Ectodermal cell (in vitro differentiated cells): ENCODE measurements at regions not wholly inside any gene's neighbourhood (a gene's known extent, or its start where the extent isn't known, plus 50 kb on each side); places are given as distances from the start of the nearest gene placed in this dataset.

Experiments used
- H3K27ac ChIP-seq: 2 replicates; pipeline ENCODE4 v1.7.0; 2013; ENCODE audit warnings: mild to moderate bottlenecking, low read depth, low read length; ENCODE audit not compliant: insufficient read depth, poor library complexity, severe bottlenecking
- H3K27me3 ChIP-seq: 2 replicates; pipeline ENCODE4 v1.7.0; 2013; ENCODE audit warnings: mild to moderate bottlenecking, low read length; ENCODE audit not compliant: insufficient read depth, control insufficient read depth, poor library complexity, severe bottlenecking
- H3K36me3 ChIP-seq: one replicate; pipeline ENCODE4 v1.7.0; 2013; ENCODE audit warnings: low read length; ENCODE audit not compliant: control insufficient read depth, insufficient read depth
- H3K4me1 ChIP-seq: one replicate; pipeline ENCODE4 v1.7.0; 2013; ENCODE audit warnings: low read length; ENCODE audit not compliant: control insufficient read depth, insufficient read depth
- H3K4me3 ChIP-seq: 2 replicates; pipeline ENCODE4 v1.7.0; 2013; ENCODE audit warnings: low read depth, low read length, control low read depth; ENCODE audit not compliant: insufficient read depth
- H3K9me3 ChIP-seq: 2 replicates; pipeline ENCODE4 v1.7.0; 2013; ENCODE audit warnings: mild to moderate bottlenecking, low read length, moderate library complexity; ENCODE audit not compliant: control insufficient read depth
- WGBS, 2 experiments: methylation state at CpG; one replicate each; pipeline ENCODE4 v1.1.7; 2013; ENCODE audit warnings: missing lambda C conversion rate in 2 of 2; 5-methylcytosine and 5-hydroxymethylcytosine counted together

DNA sequence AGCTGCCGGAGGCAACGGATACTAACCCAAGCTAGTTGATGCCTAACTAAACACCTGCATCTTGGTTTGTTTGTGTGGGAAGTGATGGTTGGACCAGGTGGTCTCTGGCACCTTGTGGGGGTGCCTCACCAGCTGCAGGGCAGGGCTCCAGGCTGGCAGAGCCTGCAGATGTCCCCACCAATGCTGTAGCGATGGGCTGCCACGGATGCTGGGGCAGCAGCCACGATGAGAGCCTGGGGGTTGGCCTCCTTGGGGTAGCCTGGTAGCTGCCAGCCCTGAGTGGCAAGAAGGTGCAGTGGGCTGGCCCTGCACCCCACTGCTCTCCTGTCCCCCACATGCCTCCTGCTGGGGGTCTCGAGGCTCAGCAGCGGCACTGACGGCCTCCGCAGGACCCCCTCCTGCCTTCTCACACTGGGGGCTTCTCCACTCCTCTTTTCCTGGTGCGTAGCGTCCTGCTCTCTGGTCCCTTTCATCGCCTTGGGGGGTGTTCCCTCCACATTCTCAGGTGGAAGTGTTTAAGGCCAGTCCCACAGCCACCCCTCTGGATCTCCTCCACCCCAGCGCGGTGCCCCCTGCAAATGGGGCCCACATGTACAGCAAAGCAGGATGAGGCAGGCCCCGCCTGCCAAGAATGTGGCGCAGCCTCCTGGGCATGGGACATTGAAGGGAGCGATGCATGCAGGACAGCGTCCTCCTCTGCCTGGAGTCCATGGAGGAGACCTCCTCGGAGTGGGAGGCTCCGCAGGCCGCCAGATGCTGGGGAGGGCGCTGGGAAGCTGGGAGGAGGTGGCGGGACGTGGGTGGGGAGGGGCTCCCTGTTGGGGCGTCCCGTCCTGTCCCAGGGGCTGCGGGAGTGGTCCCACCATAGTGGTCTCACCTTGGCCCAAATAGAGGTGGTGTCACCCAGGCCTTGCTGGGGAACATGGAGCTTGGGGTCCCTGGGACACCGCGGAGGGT, 173.1 kb downstream of the ASB1 start:
- WGBS, 2 experiments = 94% methylated on average over 29 of the region's 29 CpGs
- Histone ChIP-seq H3K4me1 (no peaks in the 10 kb centered on the region), H3K27ac (no peak overlapping the region), H3K27me3 (no peaks in the 10 kb centered on the region), H3K36me3 (no peaks in the 10 kb centered on the region), H3K4me3 (no peak overlapping the region), H3K9me3 (no peaks in the 10 kb centered on the region)

DNA sequence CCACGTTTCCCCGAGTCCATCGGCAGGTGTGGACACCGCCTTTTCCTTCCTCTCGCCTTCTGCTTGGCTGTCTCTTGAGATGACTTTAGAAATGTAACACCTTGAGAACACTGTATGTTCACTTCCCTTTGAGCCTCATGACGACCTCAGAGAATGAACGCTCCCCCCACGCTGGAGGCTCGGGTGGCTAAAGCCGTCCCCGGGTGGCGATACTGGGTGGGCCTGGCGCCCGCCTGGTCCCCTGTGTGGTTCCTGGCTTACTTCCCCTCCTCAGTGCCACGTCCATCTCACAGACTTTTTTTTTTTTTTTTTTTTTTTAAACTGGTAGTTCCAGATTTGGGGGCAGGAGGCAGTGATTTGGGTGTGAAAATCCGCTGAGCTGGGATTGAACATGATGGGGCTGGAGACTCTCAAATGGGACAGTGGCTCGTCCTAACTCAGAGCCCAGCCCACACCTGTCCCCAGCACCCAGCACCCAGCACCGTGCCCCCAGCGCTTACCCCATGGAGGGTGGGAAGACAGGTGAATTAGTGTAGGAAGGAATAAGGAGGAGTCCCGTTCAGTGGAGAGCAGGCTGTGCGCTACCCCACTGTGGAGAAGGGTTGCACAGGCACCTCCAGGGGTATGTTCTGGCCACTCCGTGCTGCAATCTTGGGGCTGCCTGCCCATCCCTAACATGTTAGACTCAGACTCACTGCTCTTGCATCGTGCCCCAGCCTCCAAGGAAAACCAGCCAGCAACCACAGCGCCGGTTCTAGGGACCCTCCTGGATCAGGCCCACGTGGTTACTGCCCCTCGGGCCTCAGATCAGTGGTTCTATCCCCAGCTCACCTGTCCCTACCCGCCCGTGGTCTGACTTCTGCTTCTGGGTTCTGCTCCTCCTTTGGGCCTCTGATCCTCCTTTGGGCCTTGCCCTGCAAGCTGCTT, 174.0 kb downstream of the ASB1 start:
- no peaks in the 10 kb centered on the region for H3K4me1 ChIP-seq
- H3K4me3 ChIP-seq = no peak overlapping the region
- no peaks in the 10 kb centered on the region for H3K27me3 ChIP-seq
- no peak overlapping the region for H3K27ac ChIP-seq
- H3K36me3 ChIP-seq = no peaks in the 10 kb centered on the region
- 95% methylated on average over 28 of the region's 29 CpGs for WGBS, 2 experiments
- H3K9me3 ChIP-seq = no peaks in the 10 kb centered on the region

DNA sequence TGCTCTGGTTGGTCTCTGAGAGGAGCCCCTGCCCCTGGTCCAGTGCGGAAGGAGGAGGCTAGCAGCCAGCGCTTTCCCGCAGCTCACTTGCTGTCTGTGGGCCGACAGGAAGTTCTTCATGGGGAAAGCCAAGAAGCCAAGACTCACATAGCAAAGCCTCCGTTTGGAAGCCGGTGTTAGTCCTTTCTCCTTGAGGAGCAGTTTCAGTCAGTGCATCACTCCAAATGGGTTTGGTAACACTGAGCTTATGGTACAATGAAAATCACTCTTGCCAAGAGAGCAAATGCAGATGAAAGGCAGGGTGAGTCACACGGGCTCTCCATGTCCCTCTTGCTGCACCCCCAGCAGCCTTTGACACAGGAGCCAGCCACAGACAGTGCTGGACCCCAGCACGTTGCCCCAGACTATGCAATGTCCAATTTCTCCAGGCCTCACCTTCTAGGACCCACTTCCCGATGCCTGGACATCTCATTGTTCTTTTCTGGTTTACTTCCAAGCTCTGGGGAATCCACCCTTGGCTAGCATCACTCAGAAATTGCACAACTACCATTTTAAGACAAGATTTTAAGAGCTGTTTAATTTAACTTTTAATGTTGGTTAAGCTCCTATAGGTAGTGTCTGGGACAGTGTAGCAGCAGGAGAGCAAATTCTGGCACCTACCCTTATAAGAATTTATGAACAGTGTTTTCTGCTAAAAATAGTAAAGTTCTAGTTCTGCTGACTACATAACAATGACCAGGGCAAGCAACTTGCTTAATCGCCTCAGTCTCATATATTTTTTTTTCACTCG, 174.9 kb downstream of the ASB1 start:
- WGBS, 2 experiments = 90% methylated on average over 11 of the region's 11 CpGs
- no peaks in the 10 kb centered on the region for H3K36me3 ChIP-seq
- no peaks in the 10 kb centered on the region for H3K9me3 ChIP-seq
- no peak overlapping the region for H3K27ac ChIP-seq
- no peak overlapping the region for H3K4me3 ChIP-seq
- no peaks in the 10 kb centered on the region for H3K27me3 ChIP-seq
- H3K4me1 ChIP-seq = no peaks in the 10 kb centered on the region

GRCh38 chr2:238602223-238602960, 175.7 kb downstream of the ASB1 start:
- H3K4me3 ChIP-seq = no peak overlapping the region
- no peaks in the 10 kb centered on the region for H3K9me3 ChIP-seq
- H3K4me1 ChIP-seq = no peaks in the 10 kb centered on the region
- 63 to 72% methylated on average over 5 to 6 of the region's 6 CpGs for WGBS, 2 experiments
- no peaks in the 10 kb centered on the region for H3K36me3 ChIP-seq
- H3K27ac ChIP-seq = no peak overlapping the region
- H3K27me3 ChIP-seq = no peaks in the 10 kb centered on the region

GRCh38 chr2:238603596-238603995, 176.9 kb downstream of the ASB1 start:
- Histone ChIP-seq H3K4me1 (no peaks in the 10 kb centered on the region), H3K36me3 (no peaks in the 10 kb centered on the region), H3K9me3 (no peaks in the 10 kb centered on the region), H3K4me3 (no peak overlapping the region), H3K27me3 (no peaks in the 10 kb centered on the region), H3K27ac (no peak overlapping the region)

DNA sequence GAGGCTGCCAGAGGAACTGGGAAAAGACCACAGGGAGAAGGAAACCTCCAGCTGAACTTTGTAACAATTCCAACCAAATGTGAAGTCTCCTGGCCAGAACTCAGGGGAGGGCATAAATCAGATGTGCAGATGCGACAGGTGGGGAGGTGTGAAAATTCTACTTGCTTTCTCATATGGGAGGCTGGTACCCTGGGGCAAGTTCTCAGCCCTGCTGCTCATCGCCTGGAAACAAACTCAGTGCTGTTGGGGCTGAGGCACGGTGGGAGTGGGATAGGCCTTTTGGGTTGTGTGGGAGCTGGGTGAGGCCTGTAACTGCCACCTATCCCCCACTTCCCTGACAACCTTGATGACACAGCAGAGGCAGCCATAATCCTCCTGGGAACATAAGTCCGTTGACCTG, 179.6 kb downstream of the ASB1 start:
- 91 to 97% methylated on average over 4 of the region's 4 CpGs for WGBS, 2 experiments
- no peaks in the 10 kb centered on the region for H3K27me3 ChIP-seq

GRCh38 chr2:238613610-238614009, 186.9 kb downstream of the ASB1 start:
- Histone ChIP-seq H3K27me3 (no peaks in the 10 kb centered on the region), H3K4me3 (no peak overlapping the region), H3K36me3 (no peaks in the 10 kb centered on the region), H3K27ac (no peak overlapping the region), H3K9me3 (no peaks in the 10 kb centered on the region), H3K4me1 (no peaks in the 10 kb centered on the region)
- WGBS, 2 experiments = 71 to 72% methylated on average over 4 of the region's 5 CpGs

More for the DNA sequence above, 179.6 kb downstream of the ASB1 start:
- no peak overlapping the region for H3K4me3 ChIP-seq
- H3K9me3 ChIP-seq = no peaks in the 10 kb centered on the region
- no peak overlapping the region for H3K27ac ChIP-seq
- no peaks in the 10 kb centered on the region for H3K36me3 ChIP-seq
- no peaks in the 10 kb centered on the region for H3K4me1 ChIP-seq

DNA sequence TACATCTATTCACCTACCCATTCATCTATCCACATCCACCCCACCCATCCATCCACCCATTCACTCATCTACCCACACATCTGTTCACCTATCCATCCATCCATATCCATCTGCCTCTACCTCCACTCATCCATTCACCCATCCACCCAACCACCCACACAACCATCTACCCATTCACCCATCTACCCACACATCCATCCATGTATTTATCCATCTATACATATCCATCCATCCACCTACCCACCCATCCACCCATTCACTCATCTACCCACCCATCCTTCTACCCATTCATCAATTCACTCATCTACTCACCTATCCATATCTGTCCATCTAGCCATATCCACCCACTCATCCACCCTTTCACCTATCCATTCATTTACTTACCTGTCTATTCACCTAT, 187.6 kb downstream of the ASB1 start:
- Histone ChIP-seq H3K4me3 (no peak overlapping the region), H3K4me1 (no peaks in the 10 kb centered on the region), H3K27me3 (no peaks in the 10 kb centered on the region), H3K27ac (no peak overlapping the region), H3K9me3 (no peaks in the 10 kb centered on the region), H3K36me3 (no peaks in the 10 kb centered on the region)

GRCh38 chr2:238615187-238615586, 188.5 kb downstream of the ASB1 start:
- Histone ChIP-seq H3K27ac (no peak overlapping the region), H3K36me3 (no peaks in the 10 kb centered on the region), H3K27me3 (no peaks in the 10 kb centered on the region), H3K9me3 (no peaks in the 10 kb centered on the region), H3K4me1 (no peaks in the 10 kb centered on the region), H3K4me3 (no peak overlapping the region)
- 84% methylated on average over 5 of the region's 5 CpGs for WGBS, 2 experiments
